ENCODE measurements at regions not wholly inside any gene's neighbourhood (a gene's known extent, or its start where the extent isn't known, plus 50 kb on each side); places are given as distances from the start of the nearest gene placed in this dataset.

- no peaks in the 10 kb centered on the region for H3K27me3 ChIP-seq
- H3K9me3 ChIP-seq = no peaks in the 10 kb centered on the region
- ATAC-seq = no peak
Observed at GRCh38 chr5:110925916-110926315, 145.6 kb upstream of the TSLP start.

GRCh38 chr5:110932755-110933488 is 138.6 kb upstream of the TSLP start:
- no peaks in the 10 kb centered on the region for H3K27me3 ChIP-seq
- no peak for TF ChIP-seq CTCF (IDR thresholded peaks at IDR 0.05)
- ATAC-seq (no peak), DNase-seq (no peak)
- intact Hi-C loops (cut with DNase I) = no loop called here
- no peaks in the 10 kb centered on the region for H3K36me3 ChIP-seq
- no peak overlapping the region for H3K27ac ChIP-seq
- no peak overlapping the region for H3K4me3 ChIP-seq
- no peaks in the 10 kb centered on the region for H3K4me1 ChIP-seq
- peaks cover 0 to 7% of the 10 kb centered on the region in 2 donors for H3K9me3 ChIP-seq

More at GRCh38 chr5:110925916-110926315, 145.6 kb upstream of the TSLP start:
- DNase-seq = no peak
- Histone ChIP-seq H3K4me3 (no peak overlapping the region), H3K4me1 (peaks cover 0 to 5% of the 10 kb centered on the region in 2 donors), H3K36me3 (no peaks in the 10 kb centered on the region), H3K27ac (no peak overlapping the region)
- intact Hi-C loops (cut with DNase I) = no loop called here
- no peak for TF ChIP-seq CTCF (IDR thresholded peaks at IDR 0.05)

- H3K36me3 ChIP-seq = no peaks in the 10 kb centered on the region
- no peak overlapping the region for H3K27ac ChIP-seq
- no peak overlapping the region for H3K4me3 ChIP-seq
- H3K4me1 ChIP-seq = no peaks in the 10 kb centered on the region
- intact Hi-C loops (cut with DNase I) = no loop called here
- ATAC-seq (no peak), DNase-seq (no peak)
- no peak for TF ChIP-seq CTCF (IDR thresholded peaks at IDR 0.05)
- H3K9me3 ChIP-seq = peaks cover 0 to under 1% of the 10 kb centered on the region in 2 donors
- H3K27me3 ChIP-seq = no peaks in the 10 kb centered on the region
Observed at GRCh38 chr5:110940136-110940535, 131.4 kb upstream of the TSLP start.

- no peak overlapping the region for H3K27ac ChIP-seq
- no peak for TF ChIP-seq CTCF (IDR thresholded peaks at IDR 0.05)
- peaks cover 0 to 4% of the 10 kb centered on the region in 2 donors for H3K9me3 ChIP-seq
- no peak overlapping the region for H3K4me3 ChIP-seq
- no peaks in the 10 kb centered on the region for H3K27me3 ChIP-seq
- intact Hi-C loops (cut with DNase I) = no loop called here
- no peaks in the 10 kb centered on the region for H3K4me1 ChIP-seq
- ATAC-seq (no peak), DNase-seq (peak in 2 of 4 donors; percentile 7 to 47)
- H3K36me3 ChIP-seq = no peaks in the 10 kb centered on the region
Observed at GRCh38 chr5:110945874-110946436, 125.6 kb upstream of the TSLP start.

- H3K9me3 ChIP-seq = peaks cover 0 to 4% of the 10 kb centered on the region in 2 donors
- TF ChIP-seq CTCF (IDR thresholded peaks at IDR 0.05) = no peak
- no peaks in the 10 kb centered on the region for H3K27me3 ChIP-seq
- H3K27ac ChIP-seq = no peak overlapping the region
- no peaks in the 10 kb centered on the region for H3K36me3 ChIP-seq
- no peaks in the 10 kb centered on the region for H3K4me1 ChIP-seq
- ATAC-seq (no peak), DNase-seq (no peak)
- intact Hi-C loops (cut with DNase I) = no loop called here
- H3K4me3 ChIP-seq = no peak overlapping the region
Observed at GRCh38 chr5:110951373-110951791, 120.1 kb upstream of the TSLP start.

Data from left lung (tissue), 4 donors.